Chondrocyte (in vitro differentiated cells): ENCODE measurements at regions not wholly inside any gene's neighbourhood (a gene's known extent, or its start where the extent isn't known, plus 50 kb on each side); places are given as distances from the start of the nearest gene placed in this dataset.
"Not testable (repeated sequence)": the region's sequence is repeated elsewhere in the genome, so short reads cannot be mapped to it uniquely, and the experiment has no call there.

Experiments
- DNase-seq: peaks from one replicate; pipeline ENCODE4 v3.0.0; 2021; ENCODE audit warnings: mixed read lengths, low spot score
- H3K27ac Mint-ChIP-seq: one replicate; pipeline ENCODE4 v1.8.0; 2021; ENCODE audit warnings: mild to moderate bottlenecking, moderate library complexity, mixed read lengths; ENCODE audit not compliant: unreplicated experiment
- H3K27me3 Mint-ChIP-seq: 2 replicates; pipeline ENCODE4 v1.8.0; 2021; ENCODE audit warnings: low read depth, mixed read lengths
- H3K36me3 Mint-ChIP-seq: 2 replicates; pipeline ENCODE4 v1.8.0; 2021; ENCODE audit warnings: low read depth, mixed read lengths
- H3K4me1 Mint-ChIP-seq: 2 replicates; pipeline ENCODE4 v1.8.0; 2021; ENCODE audit warnings: low read depth, mild to moderate bottlenecking, mixed read lengths
- H3K4me3 Mint-ChIP-seq: one replicate; pipeline ENCODE4 v1.8.0; 2021; ENCODE audit warnings: mild to moderate bottlenecking, moderate library complexity, mixed read lengths; ENCODE audit not compliant: unreplicated experiment
- H3K9me3 Mint-ChIP-seq: 2 replicates; pipeline ENCODE4 v1.8.0; 2021; ENCODE audit warnings: low read depth, mixed read lengths
- TF ChIP-seq, protein P1 (sequence below): fragments of 200-600 bp; sonication (generic); IDR thresholded peaks from 2 replicates; pipeline ENCODE4 v1.5.0; 2021; ENCODE audit warnings: antibody characterized with exemption, mild to moderate bottlenecking, moderate library complexity

- no peak for DNase-seq
- H3K27ac Mint-ChIP-seq, result no peak overlapping the region
- TF ChIP-seq, protein P1, sequence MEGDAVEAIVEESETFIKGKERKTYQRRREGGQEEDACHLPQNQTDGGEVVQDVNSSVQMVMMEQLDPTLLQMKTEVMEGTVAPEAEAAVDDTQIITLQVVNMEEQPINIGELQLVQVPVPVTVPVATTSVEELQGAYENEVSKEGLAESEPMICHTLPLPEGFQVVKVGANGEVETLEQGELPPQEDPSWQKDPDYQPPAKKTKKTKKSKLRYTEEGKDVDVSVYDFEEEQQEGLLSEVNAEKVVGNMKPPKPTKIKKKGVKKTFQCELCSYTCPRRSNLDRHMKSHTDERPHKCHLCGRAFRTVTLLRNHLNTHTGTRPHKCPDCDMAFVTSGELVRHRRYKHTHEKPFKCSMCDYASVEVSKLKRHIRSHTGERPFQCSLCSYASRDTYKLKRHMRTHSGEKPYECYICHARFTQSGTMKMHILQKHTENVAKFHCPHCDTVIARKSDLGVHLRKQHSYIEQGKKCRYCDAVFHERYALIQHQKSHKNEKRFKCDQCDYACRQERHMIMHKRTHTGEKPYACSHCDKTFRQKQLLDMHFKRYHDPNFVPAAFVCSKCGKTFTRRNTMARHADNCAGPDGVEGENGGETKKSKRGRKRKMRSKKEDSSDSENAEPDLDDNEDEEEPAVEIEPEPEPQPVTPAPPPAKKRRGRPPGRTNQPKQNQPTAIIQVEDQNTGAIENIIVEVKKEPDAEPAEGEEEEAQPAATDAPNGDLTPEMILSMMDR, result no peak
- peaks cover 2% of the 10 kb centered on the region for H3K36me3 Mint-ChIP-seq
- peaks cover 9% of the 10 kb centered on the region for H3K9me3 Mint-ChIP-seq
- H3K27me3 Mint-ChIP-seq, result no peaks in the 10 kb centered on the region
- H3K4me1 Mint-ChIP-seq, result no peaks in the 10 kb centered on the region
- H3K4me3 Mint-ChIP-seq, result no peak overlapping the region
Observed at GRCh38 chr7:54278847-54279246, 263.3 kb upstream of the VSTM2A start.

GRCh38 chr7:54292171-54292925 is 249.8 kb upstream of the VSTM2A start:
- H3K9me3 Mint-ChIP-seq, result peaks cover 26% of the 10 kb centered on the region
- DNase-seq, result no peak
- H3K36me3 Mint-ChIP-seq, result peaks cover 1% of the 10 kb centered on the region
- TF ChIP-seq, protein P1, result no peak
- no peaks in the 10 kb centered on the region for H3K27me3 Mint-ChIP-seq
- no peak overlapping the region for H3K27ac Mint-ChIP-seq
- H3K4me1 Mint-ChIP-seq, result no peaks in the 10 kb centered on the region
- H3K4me3 Mint-ChIP-seq, result no peak overlapping the region

- Mint-ChIP-seq H3K9me3 (peaks cover 3% of the 10 kb centered on the region), H3K4me1 (no peaks in the 10 kb centered on the region), H3K4me3 (no peak overlapping the region), H3K27me3 (peaks cover 2% of the 10 kb centered on the region), H3K27ac (no peak overlapping the region), H3K36me3 (no peaks in the 10 kb centered on the region)
- TF ChIP-seq, protein P1, result no peak
- DNase-seq, result no peak
Observed at GRCh38 chr7:54299426-54299825, 242.7 kb upstream of the VSTM2A start.

GRCh38 chr7:54315955-54316354 is 226.2 kb upstream of the VSTM2A start:
- not testable (repeated sequence) for H3K4me3 Mint-ChIP-seq, H3K9me3 Mint-ChIP-seq, H3K36me3 Mint-ChIP-seq, H3K27ac Mint-ChIP-seq, DNase-seq, H3K27me3 Mint-ChIP-seq, H3K4me1 Mint-ChIP-seq

DNA sequence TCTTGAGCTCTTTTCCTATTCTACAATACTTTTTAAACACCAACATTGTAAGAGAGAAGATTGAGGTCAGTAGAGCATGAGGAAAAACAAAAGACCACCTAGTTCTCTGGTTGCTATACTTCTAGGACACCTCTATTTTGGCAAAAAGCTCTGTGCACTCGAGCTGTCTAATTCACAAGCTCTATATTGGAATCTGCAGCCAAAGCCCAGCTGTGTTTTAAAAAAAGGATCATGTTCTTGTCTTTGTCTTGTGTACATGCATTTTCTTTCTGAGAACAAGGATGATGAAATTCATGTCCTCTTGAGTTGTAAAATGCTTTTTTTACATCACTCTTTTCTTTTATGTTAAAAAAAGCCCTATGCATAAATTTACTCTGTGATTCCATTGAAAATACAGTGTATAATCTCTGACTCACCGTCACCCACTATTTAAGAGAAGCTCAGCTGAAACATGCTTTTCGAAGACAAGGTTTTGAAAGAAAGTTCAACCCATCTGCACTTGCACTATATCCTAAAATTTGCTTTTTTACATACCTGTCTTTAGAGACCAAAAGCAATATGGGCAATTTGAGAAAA is 215.5 kb upstream of the VSTM2A start:
- TF ChIP-seq, protein P1, result no peak
- H3K4me1 Mint-ChIP-seq, result no peaks in the 10 kb centered on the region
- H3K27ac Mint-ChIP-seq, result no peak overlapping the region
- H3K27me3 Mint-ChIP-seq, result no peaks in the 10 kb centered on the region
- H3K9me3 Mint-ChIP-seq, result peaks cover 13% of the 10 kb centered on the region
- DNase-seq, result no peak
- H3K36me3 Mint-ChIP-seq, result peaks cover 1% of the 10 kb centered on the region
- no peak overlapping the region for H3K4me3 Mint-ChIP-seq
